Lower leg skin (tissue), 4 donors: ENCODE measurements at regions not wholly inside any gene's neighbourhood (a gene's known extent, or its start where the extent isn't known, plus 50 kb on each side); places are given as distances from the start of the nearest gene placed in this dataset.
"Not testable (repeated sequence)": the region's sequence is repeated elsewhere in the genome, so short reads cannot be mapped to it uniquely, and the experiment has no call there.

ENCODE experiments used
- DNase-seq, 2 donors: peaks; one replicate each; pipeline ENCODE4 v3.0.0-alpha.2; 2019; ENCODE audit warnings: low spot score in 2 of 2
- H3K4me3 ChIP-seq: fragments of 200-600 bp; sonication (generic); 2 replicates; pipeline ENCODE4 v1.5.1; 2017; ENCODE audit warnings: mild to moderate bottlenecking, low read depth; ENCODE audit not compliant: poor library complexity, severe bottlenecking
- POLR2A ChIP-seq, 2 donors: fragments of 450-650 bp; IDR thresholded peaks; one replicate each; pipeline ENCODE4 v1.6.1; 2016 to 2017; ENCODE audit warnings: antibody characterized with exemption in 2 of 2, mild to moderate bottlenecking in 1 of 2, moderate library complexity in 1 of 2
- WGBS, 2 donors: methylation state at CpG; one replicate each; pipeline ENCODE4 v1.1.5; 2018; 5-methylcytosine and 5-hydroxymethylcytosine counted together
- intact Hi-C: fragments of 100-400 bp; cut with DNase I; formaldehyde crosslinking; loops from one replicate; pipeline ENCODE4 v1.15.0; 2023; ENCODE audit warnings: low total_unique reads
- TF ChIP-seq, protein P1 (sequence below), 3 donors: fragments of 450-650 bp; IDR thresholded peaks; one replicate each; pipeline ENCODE4 v1.5.1; 2016; ENCODE audit warnings: antibody characterized with exemption in 3 of 3, mild to moderate bottlenecking in 3 of 3, moderate library complexity in 2 of 3

DNA sequence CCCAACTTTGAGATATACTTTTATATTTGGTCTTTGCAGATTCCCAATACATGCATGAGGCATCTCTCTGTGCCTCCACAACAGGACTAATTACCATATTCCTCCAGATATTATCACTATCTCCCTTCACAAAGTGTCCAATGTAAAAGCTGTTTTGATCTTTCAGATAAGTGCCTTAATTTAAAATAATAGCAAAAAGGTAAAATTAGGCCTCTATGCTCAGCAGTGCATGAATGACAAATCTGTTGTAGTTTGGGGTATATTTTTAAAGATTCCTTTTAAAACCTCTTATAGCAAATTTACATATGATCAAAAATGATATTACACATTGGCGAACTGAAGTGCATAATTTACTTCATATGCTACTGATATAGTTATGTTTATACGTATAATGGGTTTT, 369.2 kb upstream of the CCNH start:
- WGBS, 2 donors, result 94 to 96% methylated on average over 2 of the region's 2 CpGs
- no peak for DNase-seq
- TF ChIP-seq POLR2A (IDR thresholded peaks at IDR 0.05), result no peak
- TF ChIP-seq, protein P1, sequence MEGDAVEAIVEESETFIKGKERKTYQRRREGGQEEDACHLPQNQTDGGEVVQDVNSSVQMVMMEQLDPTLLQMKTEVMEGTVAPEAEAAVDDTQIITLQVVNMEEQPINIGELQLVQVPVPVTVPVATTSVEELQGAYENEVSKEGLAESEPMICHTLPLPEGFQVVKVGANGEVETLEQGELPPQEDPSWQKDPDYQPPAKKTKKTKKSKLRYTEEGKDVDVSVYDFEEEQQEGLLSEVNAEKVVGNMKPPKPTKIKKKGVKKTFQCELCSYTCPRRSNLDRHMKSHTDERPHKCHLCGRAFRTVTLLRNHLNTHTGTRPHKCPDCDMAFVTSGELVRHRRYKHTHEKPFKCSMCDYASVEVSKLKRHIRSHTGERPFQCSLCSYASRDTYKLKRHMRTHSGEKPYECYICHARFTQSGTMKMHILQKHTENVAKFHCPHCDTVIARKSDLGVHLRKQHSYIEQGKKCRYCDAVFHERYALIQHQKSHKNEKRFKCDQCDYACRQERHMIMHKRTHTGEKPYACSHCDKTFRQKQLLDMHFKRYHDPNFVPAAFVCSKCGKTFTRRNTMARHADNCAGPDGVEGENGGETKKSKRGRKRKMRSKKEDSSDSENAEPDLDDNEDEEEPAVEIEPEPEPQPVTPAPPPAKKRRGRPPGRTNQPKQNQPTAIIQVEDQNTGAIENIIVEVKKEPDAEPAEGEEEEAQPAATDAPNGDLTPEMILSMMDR (IDR thresholded peaks at IDR 0.05), result no peak
- intact Hi-C loops, result loop anchor here (5.0 kb wide), 1 partner anchor 900 kb away; no protein-coding TSS in a partner anchor
- no peak overlapping the region for H3K4me3 ChIP-seq

DNA sequence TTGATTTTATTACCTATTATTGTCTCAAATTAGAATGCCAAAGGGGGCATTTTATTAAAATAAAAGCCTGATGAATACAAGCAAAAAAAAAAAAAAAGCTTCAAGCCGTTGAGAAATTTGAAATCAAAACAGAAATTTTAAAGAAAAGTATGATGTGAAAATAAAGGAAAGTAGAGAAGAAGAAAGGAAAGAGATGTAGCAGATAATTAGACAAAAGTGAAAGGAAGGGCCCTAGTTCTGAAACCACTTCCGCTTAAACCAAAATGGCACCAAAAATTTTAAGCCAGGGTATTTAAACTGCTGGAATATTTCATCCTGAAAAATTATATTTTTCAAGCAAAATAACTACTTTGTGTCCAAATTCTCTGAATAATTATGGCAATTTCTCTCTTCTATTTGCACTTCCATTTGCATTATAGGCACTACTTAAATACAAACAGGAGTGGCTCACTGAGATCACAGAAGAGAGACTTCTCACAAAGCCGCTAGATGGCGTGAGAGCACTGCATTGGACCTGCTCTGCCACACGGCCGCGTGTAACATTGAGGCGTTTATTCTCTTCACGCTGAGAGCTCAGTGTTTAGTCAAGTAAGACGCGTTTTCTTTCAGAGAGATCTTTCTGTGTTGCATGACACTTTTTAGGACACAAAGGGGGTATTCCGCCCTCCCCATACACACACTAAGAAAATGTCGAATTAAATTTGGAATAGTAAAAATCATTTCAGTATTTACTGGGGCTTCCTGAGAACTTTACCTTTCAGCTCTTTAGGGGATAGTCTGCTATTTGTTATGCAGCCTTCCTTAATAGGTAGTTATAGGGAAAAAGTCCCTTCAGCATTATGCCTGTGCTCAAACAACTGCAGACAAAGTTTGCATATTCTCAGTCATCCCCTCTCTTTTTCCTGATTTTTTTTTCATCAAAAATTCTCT, 368.4 kb upstream of the CCNH start:
- intact Hi-C loops, result loop anchor here (5.0 kb wide), 1 partner anchor 901 kb away; no protein-coding TSS in a partner anchor
- no peak overlapping the region for H3K4me3 ChIP-seq
- TF ChIP-seq, protein P1 (IDR thresholded peaks at IDR 0.05), result no peak
- TF ChIP-seq POLR2A (IDR thresholded peaks at IDR 0.05), result no peak
- DNase-seq, result peak; percentile 49 to 89
- WGBS, 2 donors, result 12% methylated on average over 13 of the region's 13 CpGs

DNA sequence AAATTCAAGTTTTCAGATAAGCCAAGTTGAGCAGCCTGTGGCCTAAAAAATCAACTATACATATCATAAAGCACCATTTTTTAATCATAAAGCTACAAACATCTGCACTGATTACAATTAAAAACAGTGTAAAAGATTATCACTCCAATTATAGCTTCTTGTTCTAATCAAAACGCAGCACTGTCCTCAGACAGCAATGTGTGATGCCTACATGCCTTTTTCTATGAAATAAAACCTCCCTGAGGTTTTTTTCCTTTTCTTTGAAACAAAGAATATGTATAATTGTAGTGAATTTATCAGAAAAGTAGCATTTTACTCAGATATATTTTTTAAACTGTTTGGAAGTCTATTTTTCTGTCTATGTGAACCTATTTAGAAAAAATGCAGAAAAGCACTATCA, 366.1 kb upstream of the CCNH start:
- DNase-seq, result no peak
- TF ChIP-seq POLR2A (IDR thresholded peaks at IDR 0.05), result no peak
- TF ChIP-seq, protein P1 (IDR thresholded peaks at IDR 0.05), result no peak
- WGBS, 2 donors, result 73 to 75% methylated on average over 1 of the region's 1 CpG

DNA sequence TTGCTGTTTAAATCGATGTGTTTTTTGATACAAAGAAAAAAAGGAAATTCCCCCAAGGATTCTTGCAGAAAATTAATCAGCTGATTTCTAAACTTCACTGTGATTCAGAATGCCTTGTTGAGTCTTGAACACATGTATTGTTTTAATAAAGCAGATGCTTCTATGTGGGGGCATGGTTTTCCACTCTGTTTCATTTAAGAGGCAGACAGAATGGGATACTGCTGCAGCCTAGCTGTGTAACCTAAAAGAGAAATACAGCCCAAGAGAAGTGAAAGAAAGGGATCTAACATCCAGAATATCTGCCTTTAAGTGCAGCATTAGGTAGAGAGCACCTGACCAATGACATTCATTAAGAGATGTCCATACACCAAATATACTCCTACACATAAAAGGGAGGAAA, 365.1 kb upstream of the CCNH start:
- TF ChIP-seq POLR2A (IDR thresholded peaks at IDR 0.05), result no peak
- TF ChIP-seq, protein P1 (IDR thresholded peaks at IDR 0.05), result no peak
- no peak for DNase-seq
- 54 to 55% methylated on average over 1 of the region's 1 CpG for WGBS, 2 donors
- no peak overlapping the region for H3K4me3 ChIP-seq
- intact Hi-C loops, result no loop called here

More for the DNA sequence above, 366.1 kb upstream of the CCNH start:
- no peak overlapping the region for H3K4me3 ChIP-seq
- intact Hi-C loops, result no loop called here

DNA sequence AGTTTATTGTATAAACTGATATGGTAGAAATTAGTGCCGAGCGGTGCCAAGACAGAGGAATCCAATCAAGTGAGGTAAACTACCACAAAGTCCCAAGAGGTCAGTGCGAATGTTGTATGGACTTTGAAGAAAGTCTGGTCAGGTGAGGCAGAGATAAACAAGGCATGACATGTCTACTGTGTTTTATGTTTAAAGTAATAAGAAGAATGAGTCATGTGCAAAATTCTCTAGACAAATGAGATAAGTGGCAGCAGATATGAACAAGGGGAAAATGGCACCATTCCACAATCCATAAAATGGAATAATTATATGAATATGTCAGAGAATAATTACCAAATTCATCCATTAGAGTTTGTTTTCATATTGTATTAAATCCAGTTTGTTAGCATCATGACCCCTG, 364.1 kb upstream of the CCNH start:
- WGBS, 2 donors, result 78 to 82% methylated on average over 3 of the region's 3 CpGs
- no peak for DNase-seq
- intact Hi-C loops, result no loop called here
- H3K4me3 ChIP-seq, result no peak overlapping the region
- TF ChIP-seq POLR2A (IDR thresholded peaks at IDR 0.05), result no peak
- TF ChIP-seq, protein P1 (IDR thresholded peaks at IDR 0.05), result no peak

DNA sequence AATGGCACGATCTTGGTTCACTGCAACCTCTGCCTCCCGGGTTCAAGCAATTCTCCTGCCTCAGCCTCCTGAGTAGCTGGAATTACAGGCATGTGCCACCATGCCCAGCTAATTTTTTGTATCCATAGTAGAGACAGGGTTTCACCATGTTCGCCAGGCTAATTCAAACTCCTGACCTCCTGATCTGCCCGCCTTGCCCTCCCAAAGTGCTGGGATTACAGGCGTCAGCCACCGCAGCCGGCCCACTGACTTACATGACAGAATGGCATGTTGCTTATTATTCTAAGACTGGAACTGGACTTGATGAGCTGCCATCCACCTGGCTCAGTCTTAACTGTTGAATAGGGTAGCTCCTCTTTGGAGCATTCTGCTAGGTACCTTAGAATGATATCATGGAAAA, 363.6 kb upstream of the CCNH start:
- DNase-seq, H3K4me3 ChIP-seq, intact Hi-C loops: not testable (repeated sequence)
- 92% methylated on average over 7 of the region's 7 CpGs for WGBS, 2 donors
